ENCODE measurements at regions not wholly inside any gene's neighbourhood (a gene's known extent, or its start where the extent isn't known, plus 50 kb on each side); places are given as distances from the start of the nearest gene placed in this dataset.

- no peak overlapping the region for H3K4me3 Mint-ChIP-seq (ENCODE audit: unreplicated experiment)
- H3K4me1 Mint-ChIP-seq (ENCODE audit: unreplicated experiment) = no peaks in the 10 kb centered on the region
- TF ChIP-seq CTCF (IDR thresholded peaks at IDR 0.05; ENCODE audit: unreplicated experiment) = no peak
- no peak overlapping the region for H3K27ac Mint-ChIP-seq (ENCODE audit: unreplicated experiment)
- no peaks in the 10 kb centered on the region for H3K36me3 Mint-ChIP-seq (ENCODE audit: low read depth, unreplicated experiment)
- no peaks in the 10 kb centered on the region for H3K9me3 Mint-ChIP-seq (ENCODE audit: unreplicated experiment)
- H3K27me3 Mint-ChIP-seq (ENCODE audit: unreplicated experiment) = no peaks in the 10 kb centered on the region
- DNase-seq (ENCODE audit: low spot score) = no peak
Measured at GRCh38 chr3:80994767-80995166, 766.7 kb downstream of the GBE1 start.

GRCh38 chr3:80994085-80994665 lies 767.3 kb downstream of the GBE1 start:
- H3K36me3 Mint-ChIP-seq (ENCODE audit: low read depth, unreplicated experiment) = no peaks in the 10 kb centered on the region
- H3K27ac Mint-ChIP-seq (ENCODE audit: unreplicated experiment) = no peak overlapping the region
- H3K4me3 Mint-ChIP-seq (ENCODE audit: unreplicated experiment) = no peak overlapping the region
- no peaks in the 10 kb centered on the region for H3K9me3 Mint-ChIP-seq (ENCODE audit: unreplicated experiment)
- no peaks in the 10 kb centered on the region for H3K27me3 Mint-ChIP-seq (ENCODE audit: unreplicated experiment)
- no peaks in the 10 kb centered on the region for H3K4me1 Mint-ChIP-seq (ENCODE audit: unreplicated experiment)
- no peak for DNase-seq (ENCODE audit: low spot score)
- TF ChIP-seq CTCF (IDR thresholded peaks at IDR 0.05; ENCODE audit: unreplicated experiment) = no peak

- no peak for DNase-seq (ENCODE audit: low spot score)
- Mint-ChIP-seq H3K4me1 (ENCODE audit: unreplicated experiment) (no peaks in the 10 kb centered on the region), H3K27ac (ENCODE audit: unreplicated experiment) (no peak overlapping the region), H3K9me3 (ENCODE audit: unreplicated experiment) (no peaks in the 10 kb centered on the region), H3K4me3 (ENCODE audit: unreplicated experiment) (no peak overlapping the region), H3K27me3 (ENCODE audit: unreplicated experiment) (no peaks in the 10 kb centered on the region), H3K36me3 (ENCODE audit: low read depth, unreplicated experiment) (no peaks in the 10 kb centered on the region)
- no peak for TF ChIP-seq CTCF (IDR thresholded peaks at IDR 0.05; ENCODE audit: unreplicated experiment)
Measured at GRCh38 chr3:80993241-80993945, 768.1 kb downstream of the GBE1 start.

GRCh38 chr3:80983753-80984152 lies 777.7 kb downstream of the GBE1 start:
- Mint-ChIP-seq H3K27ac (ENCODE audit: unreplicated experiment) (no peak overlapping the region), H3K36me3 (ENCODE audit: low read depth, unreplicated experiment) (no peaks in the 10 kb centered on the region), H3K4me1 (ENCODE audit: unreplicated experiment) (no peaks in the 10 kb centered on the region), H3K27me3 (ENCODE audit: unreplicated experiment) (no peaks in the 10 kb centered on the region), H3K4me3 (ENCODE audit: unreplicated experiment) (no peak overlapping the region), H3K9me3 (ENCODE audit: unreplicated experiment) (no peaks in the 10 kb centered on the region)
- DNase-seq (ENCODE audit: low spot score) = no peak
- TF ChIP-seq CTCF (IDR thresholded peaks at IDR 0.05; ENCODE audit: unreplicated experiment) = no peak

GRCh38 chr3:80978216-80978969 lies 783.1 kb downstream of the GBE1 start:
- Mint-ChIP-seq H3K27ac (ENCODE audit: unreplicated experiment) (no peak overlapping the region), H3K4me3 (ENCODE audit: unreplicated experiment) (no peak overlapping the region), H3K4me1 (ENCODE audit: unreplicated experiment) (no peaks in the 10 kb centered on the region), H3K36me3 (ENCODE audit: low read depth, unreplicated experiment) (no peaks in the 10 kb centered on the region), H3K27me3 (ENCODE audit: unreplicated experiment) (no peaks in the 10 kb centered on the region), H3K9me3 (ENCODE audit: unreplicated experiment) (no peaks in the 10 kb centered on the region)
- no peak for DNase-seq (ENCODE audit: low spot score)
- TF ChIP-seq CTCF (IDR thresholded peaks at IDR 0.05; ENCODE audit: unreplicated experiment) = no peak

Data from endothelial cell (in vitro differentiated cells).